OCI-LY3 (cell line): ENCODE measurements at regions not wholly inside any gene's neighbourhood (a gene's known extent, or its start where the extent isn't known, plus 50 kb on each side); places are given as distances from the start of the nearest gene placed in this dataset.

ENCODE experiments used
- CTCF ChIP-seq: fragments of 200-600, 300-600 bp; sonication (generic); IDR thresholded peaks from 2 replicates; pipeline ENCODE4 v1.5.1; 2014; ENCODE audit warnings: antibody characterized with exemption, low read length, low read depth
- EZH2phosphoT487 ChIP-seq: fragments of 200-600 bp; shearing (Covaris generic); IDR thresholded peaks from 2 replicates; pipeline ENCODE4 v1.6.1; 2018; ENCODE audit warnings: antibody characterized with exemption, mixed run types, low read depth

DNA sequence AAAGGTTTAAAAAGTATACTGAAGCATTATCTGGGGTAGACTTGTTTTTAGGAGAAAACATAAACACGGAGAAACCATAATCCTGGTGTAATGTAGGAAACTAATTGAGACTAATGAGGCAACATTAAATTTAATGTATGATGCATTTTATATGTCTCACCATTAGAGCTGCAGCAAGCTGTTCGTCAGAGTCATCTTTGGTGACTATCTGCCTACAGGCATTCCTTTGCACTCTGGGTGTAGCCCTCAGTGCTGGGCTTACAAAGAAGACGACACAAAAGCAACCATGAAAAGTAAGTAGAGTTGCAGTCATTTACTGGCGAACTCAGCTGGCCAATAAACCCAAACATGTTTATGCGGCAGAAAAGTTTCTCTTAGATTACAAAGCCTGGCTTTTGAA lies 415.3 kb upstream of the ZEB2 start:
- TF ChIP-seq CTCF = no peak
- TF ChIP-seq EZH2phosphoT487 = no peak
